SU-DHL-6 (cell line): ENCODE measurements at regions not wholly inside any gene's neighbourhood (a gene's known extent, or its start where the extent isn't known, plus 50 kb on each side); places are given as distances from the start of the nearest gene placed in this dataset.

Experiments used
- H2AFZ ChIP-seq: fragments of 200-600 bp; sonication (generic); 2 replicates; pipeline ENCODE4 v1.6.1; 2014; ENCODE audit warnings: low read depth, mild to moderate bottlenecking, moderate library complexity, mixed read lengths, antibody characterized with exemption, low read length; ENCODE audit not compliant: severe bottlenecking
- H3F3A ChIP-seq: fragments of 200-600 bp; shearing (Covaris generic); 2 replicates; pipeline ENCODE4 v1.6.0; 2016; ENCODE audit warnings: antibody characterized with exemption, mild to moderate bottlenecking; ENCODE audit not compliant: insufficient read depth
- H3K27ac ChIP-seq: fragments of 200-600 bp; sonication (generic); 2 replicates; pipeline ENCODE4 v1.5.1; 2016; ENCODE audit warnings: low read depth, mild to moderate bottlenecking, low read length, moderate library complexity, mixed read lengths
- H3K27me3 ChIP-seq: fragments of 200-600 bp; sonication (generic), shearing (Covaris generic); 2 replicates; pipeline ENCODE4 v1.6.0; 2014; ENCODE audit warnings: mild to moderate bottlenecking, low read length
- H3K36me3 ChIP-seq: fragments of 200-600 bp; sonication (generic); 2 replicates; pipeline ENCODE4 v1.6.1; 2014; ENCODE audit warnings: mild to moderate bottlenecking, low read length, mixed read lengths
- H3K4me2 ChIP-seq: fragments of 300-600, 200-600 bp; shearing (Covaris generic), sonication (generic); 2 replicates; pipeline ENCODE4 v1.6.0; 2014; ENCODE audit warnings: low read length, low read depth, mild to moderate bottlenecking; ENCODE audit not compliant: poor library complexity, severe bottlenecking
- H3K4me3 ChIP-seq: fragments of 200-600 bp; sonication (generic); 2 replicates; pipeline ENCODE4 v1.5.1; 2014; ENCODE audit warnings: antibody characterized with exemption, low read length, mild to moderate bottlenecking, mixed read lengths; ENCODE audit not compliant: insufficient read depth, poor library complexity, severe bottlenecking
- H3K79me2 ChIP-seq: fragments of 200-600 bp; sonication (generic); 2 replicates; pipeline ENCODE4 v1.6.1; 2014; ENCODE audit warnings: mild to moderate bottlenecking, low read length, moderate library complexity; ENCODE audit not compliant: insufficient read depth
- H3K9ac ChIP-seq: fragments of 200-600 bp; sonication (generic); 2 replicates; pipeline ENCODE4 v1.7.0; 2014; ENCODE audit warnings: mild to moderate bottlenecking, low read length
- H3K9me2 ChIP-seq: fragments of 200-600 bp; sonication (generic); replicated peaks from 2 replicates; pipeline ENCODE4 v1.6.1; 2014; ENCODE audit warnings: low read length; ENCODE audit not compliant: insufficient read depth
- H3K9me3 ChIP-seq: fragments of 200-600 bp; sonication (generic); 2 replicates; pipeline ENCODE4 v1.6.1; 2014; ENCODE audit warnings: low read length, mixed read lengths; ENCODE audit not compliant: insufficient read depth
- H4K20me1 ChIP-seq: fragments of 200-600 bp; sonication (generic); 2 replicates; pipeline ENCODE4 v1.6.1; 2014; ENCODE audit warnings: low read depth, mild to moderate bottlenecking, antibody characterized with exemption, low read length, moderate library complexity, mixed read lengths
- CTCF ChIP-seq: fragments of 200-600 bp; sonication (generic); IDR thresholded peaks from one replicate; pipeline ENCODE4 v1.5.1; 2017; ENCODE audit warnings: antibody characterized with exemption, mild to moderate bottlenecking, low read length, moderate library complexity; ENCODE audit not compliant: insufficient read depth, poor library complexity, severe bottlenecking
- EZH2phosphoT487 ChIP-seq: fragments of 200-600 bp; sonication (generic), shearing (Covaris generic); conservative IDR thresholded peaks from 2 replicates; pipeline ENCODE4 v1.6.1; 2018; ENCODE audit warnings: mild to moderate bottlenecking, antibody characterized with exemption, low read length, moderate library complexity, mixed read lengths

- no peaks in the 10 kb centered on the region for H3K9me3 ChIP-seq
- H2AFZ ChIP-seq, result no peak overlapping the region
- TF ChIP-seq EZH2phosphoT487 (no peak), CTCF (no peak)
- H3K27ac ChIP-seq, result no peak overlapping the region
- H3K4me2 ChIP-seq, result no peak overlapping the region
- no peaks in the 10 kb centered on the region for H3F3A ChIP-seq
- H3K27me3 ChIP-seq, result no peaks in the 10 kb centered on the region
- H3K36me3 ChIP-seq, result no peaks in the 10 kb centered on the region
- H3K4me3 ChIP-seq, result no peak overlapping the region
- H3K79me2 ChIP-seq, result no peaks in the 10 kb centered on the region
- no peaks in the 10 kb centered on the region for H3K9me2 ChIP-seq
- H3K9ac ChIP-seq, result no peak overlapping the region
- H4K20me1 ChIP-seq, result no peaks in the 10 kb centered on the region
Measured at GRCh38 chr4:78684325-78685079, 91.6 kb upstream of the BMP2K start.

- no peaks in the 10 kb centered on the region for H3K36me3 ChIP-seq
- H3K27ac ChIP-seq, result no peak overlapping the region
- no peaks in the 10 kb centered on the region for H3F3A ChIP-seq
- H3K9ac ChIP-seq, result no peak overlapping the region
- no peak overlapping the region for H2AFZ ChIP-seq
- H3K9me3 ChIP-seq, result no peaks in the 10 kb centered on the region
- no peaks in the 10 kb centered on the region for H3K9me2 ChIP-seq
- H3K4me2 ChIP-seq, result no peak overlapping the region
- no peaks in the 10 kb centered on the region for H3K79me2 ChIP-seq
- H3K4me3 ChIP-seq, result no peak overlapping the region
- TF ChIP-seq EZH2phosphoT487 (no peak), CTCF (no peak)
- H3K27me3 ChIP-seq, result no peaks in the 10 kb centered on the region
- H4K20me1 ChIP-seq, result no peaks in the 10 kb centered on the region
Measured at GRCh38 chr4:78687818-78688217, 88.3 kb upstream of the BMP2K start.

- H3K9me3 ChIP-seq, result no peaks in the 10 kb centered on the region
- H3K27ac ChIP-seq, result no peak overlapping the region
- H4K20me1 ChIP-seq, result no peaks in the 10 kb centered on the region
- H3K9me2 ChIP-seq, result no peaks in the 10 kb centered on the region
- H3K79me2 ChIP-seq, result no peaks in the 10 kb centered on the region
- H3K27me3 ChIP-seq, result no peaks in the 10 kb centered on the region
- no peak overlapping the region for H3K4me3 ChIP-seq
- H3K9ac ChIP-seq, result no peak overlapping the region
- no peak overlapping the region for H3K4me2 ChIP-seq
- no peak for TF ChIP-seq EZH2phosphoT487
- TF ChIP-seq CTCF, result no peak
- H3K36me3 ChIP-seq, result no peaks in the 10 kb centered on the region
- no peak overlapping the region for H2AFZ ChIP-seq
- no peaks in the 10 kb centered on the region for H3F3A ChIP-seq
Measured at GRCh38 chr4:78688366-78688765, 87.8 kb upstream of the BMP2K start.
